GM21447 (cell line): ENCODE measurements at regions not wholly inside any gene's neighbourhood (a gene's known extent, or its start where the extent isn't known, plus 50 kb on each side); places are given as distances from the start of the nearest gene placed in this dataset.
A peak's percentile ranks its signal among the peaks of the same experiment; 100 is the strongest.
"Not testable (repeated sequence)": the region's sequence is repeated elsewhere in the genome, so short reads cannot be mapped to it uniquely, and the experiment has no call there.

ENCODE experiments used
- ATAC-seq: cut with Tn5 transposase; IDR thresholded peaks from one replicate; pipeline ENCODE4 v1.9.1; 2021; ENCODE audit not compliant: unreplicated experiment

DNA sequence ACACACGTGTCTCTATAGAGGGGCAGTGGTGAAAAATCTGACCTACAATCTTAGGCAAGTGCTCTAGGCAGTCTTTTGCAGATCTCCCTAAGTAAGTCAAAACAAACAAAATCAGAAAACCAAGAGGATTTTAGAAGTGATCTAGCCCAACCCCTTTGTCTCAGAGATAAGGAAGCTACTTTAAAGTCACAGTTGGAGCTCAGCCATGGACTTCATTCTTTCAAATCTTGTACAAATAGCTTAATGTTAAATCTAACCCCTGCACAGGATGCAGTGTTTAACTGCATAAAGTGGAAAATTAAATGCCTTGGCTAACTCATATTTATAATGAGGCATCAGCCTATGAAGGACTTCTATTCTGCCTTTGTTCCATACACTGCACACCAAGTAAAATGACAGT lies 135.1 kb upstream of the RFX3 start:
- no peak for ATAC-seq

DNA sequence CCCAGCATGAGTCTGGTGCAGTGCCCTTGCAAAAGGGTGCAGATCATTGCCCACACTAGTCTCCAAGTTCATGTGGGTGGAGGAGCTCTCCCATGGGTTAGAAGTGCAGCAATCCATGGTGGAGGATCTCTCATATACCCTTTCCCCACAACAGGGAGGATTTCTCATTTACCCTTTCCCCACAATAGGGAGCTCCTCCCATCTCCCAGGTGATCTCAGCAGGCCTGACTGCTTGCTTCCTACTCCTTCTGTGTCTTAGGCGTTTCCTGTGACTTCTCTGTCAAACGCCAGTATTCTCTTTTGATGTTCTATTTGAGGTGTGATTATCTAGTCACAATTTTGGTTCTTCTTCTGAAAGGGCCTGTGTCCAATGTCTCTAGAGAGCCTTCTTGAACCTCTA lies 133.8 kb upstream of the RFX3 start:
- no peak for ATAC-seq

DNA sequence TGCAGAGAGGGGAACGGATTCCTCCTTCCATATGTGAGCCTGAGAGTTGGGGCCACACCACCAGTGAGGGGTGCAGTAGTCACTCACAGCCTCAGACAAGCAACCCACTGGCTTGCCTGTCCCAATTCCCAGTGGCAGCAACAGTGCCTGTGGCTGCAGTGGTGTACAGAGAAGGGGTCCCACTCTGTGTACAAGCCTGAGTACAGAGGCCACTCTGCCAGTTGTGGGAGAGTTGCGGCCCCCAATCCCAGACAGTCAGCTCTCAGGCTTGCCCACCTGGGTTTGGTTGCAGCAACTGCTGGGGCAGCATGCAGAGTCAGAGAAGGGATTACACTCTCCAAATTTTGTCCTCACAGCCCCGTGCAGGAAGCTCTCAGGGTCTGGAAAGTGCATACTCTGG lies 133.2 kb upstream of the RFX3 start:
- ATAC-seq, result no peak

DNA sequence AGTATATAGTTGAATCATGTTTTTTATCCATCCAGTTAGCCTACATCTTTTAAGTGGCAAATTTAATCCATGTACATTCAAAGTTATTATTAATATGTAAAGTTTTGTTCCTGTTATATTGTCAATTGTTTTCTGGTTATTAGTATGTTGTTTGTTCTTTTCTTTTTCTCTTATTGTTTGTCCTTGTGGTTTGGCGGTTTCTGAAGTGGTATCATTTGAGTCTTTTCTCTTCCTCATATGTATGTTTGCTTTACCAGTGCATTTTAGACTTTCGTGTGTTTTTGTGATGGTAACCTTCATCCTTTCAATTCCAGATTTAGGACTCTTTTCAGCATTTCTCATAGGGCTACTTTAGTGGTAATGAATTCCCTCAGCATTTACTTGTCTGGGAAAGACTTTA lies 130.4 kb upstream of the RFX3 start:
- ATAC-seq, result no peak

DNA sequence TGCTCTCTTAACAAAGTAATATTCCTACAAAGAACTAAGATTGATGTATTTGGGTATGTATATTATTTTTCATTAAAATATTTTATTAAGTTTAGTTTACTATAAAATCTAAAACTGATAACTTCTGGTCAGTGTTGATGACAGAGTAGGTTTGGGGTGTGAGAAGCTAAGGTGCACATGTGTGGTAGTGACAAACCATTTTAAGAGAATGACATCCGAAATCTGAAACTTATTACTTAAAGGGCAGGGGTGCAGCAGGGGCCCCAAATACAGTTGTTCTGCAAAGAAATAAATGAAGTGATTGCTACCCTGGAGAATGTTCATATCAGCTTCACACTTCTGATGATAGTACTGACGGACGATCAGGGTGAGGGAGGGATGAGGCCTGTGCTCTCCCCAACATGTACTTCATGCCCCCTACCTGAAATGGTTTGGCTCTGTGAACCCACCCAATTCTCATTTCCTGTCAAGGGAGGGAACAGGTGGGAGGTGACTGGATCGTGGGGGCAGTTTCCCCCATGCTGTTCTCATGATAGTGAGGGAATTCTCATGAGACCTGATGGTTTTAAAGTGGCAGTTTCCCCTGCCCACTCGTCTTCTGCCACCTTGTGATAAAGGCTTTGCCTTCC lies 125.3 kb upstream of the RFX3 start:
- ATAC-seq, result no peak

DNA sequence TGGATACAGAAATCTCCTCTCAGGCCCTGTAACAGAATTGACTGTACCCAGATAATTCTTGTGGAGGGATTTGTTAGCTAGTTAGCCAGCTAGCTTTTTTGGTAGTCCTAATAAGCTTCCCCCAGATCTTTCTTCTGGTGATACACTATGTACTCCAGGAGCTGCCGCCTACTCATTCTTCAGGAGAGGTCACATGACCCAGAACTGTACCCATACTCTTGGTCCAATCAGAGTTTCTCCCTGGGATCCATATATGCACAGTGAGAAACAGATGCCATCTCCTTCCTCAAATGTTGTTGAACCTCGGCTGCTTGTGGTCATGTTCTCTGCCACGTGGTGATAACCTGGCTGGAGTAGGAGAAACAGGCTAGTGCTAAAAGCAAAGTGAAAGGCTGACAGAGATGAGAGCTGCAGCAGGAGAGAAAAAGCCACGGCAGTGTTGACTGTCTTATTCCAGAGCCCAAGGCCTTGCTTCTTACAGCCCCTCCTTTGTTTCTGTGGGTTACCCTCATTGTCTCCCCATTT lies 123.0 kb upstream of the RFX3 start:
- ATAC-seq, result no peak

DNA sequence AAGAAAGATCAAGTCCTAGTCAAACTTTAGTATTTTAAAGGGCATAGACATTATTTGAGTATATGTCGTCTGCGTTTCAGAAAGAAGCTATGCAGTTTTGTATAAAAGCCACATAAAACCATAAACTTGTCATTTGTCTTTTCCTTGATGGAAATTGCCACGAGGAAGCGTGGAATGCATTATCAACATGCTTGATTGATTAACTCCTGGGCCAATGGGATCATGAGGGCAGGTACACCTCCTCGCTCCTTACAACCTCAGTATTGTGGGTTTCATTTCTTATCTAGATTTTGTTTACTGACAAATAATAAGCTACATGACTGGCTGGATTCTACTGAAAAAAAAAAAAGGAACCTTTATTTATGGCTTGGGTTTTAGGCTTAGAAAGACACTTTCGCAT lies 122.5 kb upstream of the RFX3 start:
- ATAC-seq, result no peak

DNA sequence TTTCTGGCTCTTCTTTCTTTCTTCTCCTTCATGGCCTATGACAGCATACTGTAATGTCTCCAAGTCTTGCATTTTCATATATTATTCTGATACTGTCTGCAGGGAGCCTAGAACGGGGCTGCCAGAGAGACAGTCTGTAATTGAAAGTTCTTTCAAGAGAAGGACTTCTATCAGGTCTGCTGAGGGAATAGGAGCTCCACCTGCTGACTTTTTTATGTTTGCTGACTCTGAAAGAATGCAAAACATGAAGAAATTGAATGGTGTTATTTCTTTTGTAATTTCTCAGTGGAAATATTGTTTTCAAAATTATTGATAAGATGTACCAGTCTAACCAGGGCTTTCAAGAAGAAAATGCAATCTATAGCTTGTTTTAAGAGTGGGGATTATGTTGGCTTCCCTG lies 121.9 kb upstream of the RFX3 start:
- no peak for ATAC-seq

DNA sequence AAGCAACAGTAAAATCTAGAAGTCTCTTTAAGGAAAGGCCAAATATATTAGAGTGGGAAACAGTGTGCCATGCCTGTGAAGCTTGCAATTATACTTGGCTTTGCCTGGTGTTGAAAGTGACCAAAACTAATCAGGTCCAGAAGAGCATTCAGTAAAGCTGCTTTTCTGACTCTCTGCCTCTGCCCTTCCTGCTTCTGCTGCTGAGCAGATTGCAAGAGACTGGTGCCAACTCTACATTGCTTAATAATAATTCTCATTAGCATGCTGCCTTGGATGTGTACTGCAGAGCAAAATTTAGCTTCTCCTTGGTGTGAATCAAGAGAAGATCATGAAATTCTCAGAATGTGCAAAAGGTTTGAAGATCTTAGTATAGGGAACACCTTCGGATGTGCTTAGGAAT lies 120.4 kb upstream of the RFX3 start:
- ATAC-seq, result no peak

DNA sequence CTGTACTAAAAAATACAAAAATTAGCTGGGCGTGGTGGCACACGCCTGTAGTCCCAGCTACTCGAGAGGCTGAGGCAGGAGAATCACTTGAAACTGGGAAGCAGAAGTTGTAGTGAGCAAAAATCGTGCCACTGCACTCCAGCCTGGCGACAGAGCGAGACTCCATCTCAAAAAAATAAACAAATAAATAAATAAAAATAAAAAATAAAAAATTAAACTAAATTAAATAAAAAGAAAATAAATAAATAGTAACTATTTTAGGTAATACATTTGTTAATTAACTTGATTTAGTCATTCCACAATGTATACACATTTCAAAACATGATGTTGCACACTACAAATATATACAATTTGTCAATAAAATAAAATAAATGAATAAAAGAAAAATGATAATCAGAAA lies 116.3 kb upstream of the RFX3 start:
- not testable (repeated sequence) for ATAC-seq

DNA sequence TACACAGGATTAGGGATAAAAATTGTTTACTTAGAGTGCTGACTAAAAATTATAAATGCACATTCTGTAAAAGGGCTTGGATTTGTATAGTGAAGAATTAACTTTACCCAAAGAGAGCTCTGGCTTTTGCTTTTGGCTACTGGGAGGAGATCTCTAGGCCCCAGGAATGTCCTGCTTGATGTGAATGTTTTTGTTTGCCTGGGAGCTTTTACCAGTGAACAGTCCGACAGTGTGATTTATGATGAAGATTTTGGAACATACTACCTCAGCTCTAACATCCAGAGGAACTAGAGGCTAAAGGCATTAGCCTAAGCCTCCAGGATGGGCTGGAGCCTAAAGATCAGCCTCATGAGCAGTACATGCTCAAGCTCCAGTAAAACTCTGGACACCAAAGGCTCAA lies 103.7 kb upstream of the RFX3 start:
- no peak for ATAC-seq

DNA sequence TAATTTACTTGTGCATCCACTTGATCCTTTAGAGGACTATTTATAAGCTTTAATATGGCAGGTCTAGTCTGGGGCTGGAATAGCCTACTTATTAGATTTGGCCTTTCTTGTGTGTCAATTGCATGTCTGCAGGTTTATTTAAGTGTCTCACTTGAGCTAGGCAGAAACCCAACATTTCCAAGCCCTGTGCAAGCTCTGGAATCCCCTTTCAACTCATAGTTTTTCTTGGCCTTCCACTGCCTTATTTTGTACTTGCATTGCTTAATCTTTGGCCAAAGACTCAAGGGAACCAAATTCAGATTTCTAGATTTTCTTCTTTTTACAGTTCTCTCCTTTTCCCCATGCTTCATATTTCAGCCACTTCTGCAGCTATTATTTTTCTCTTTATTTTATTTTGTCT lies 102.4 kb upstream of the RFX3 start:
- no peak for ATAC-seq

DNA sequence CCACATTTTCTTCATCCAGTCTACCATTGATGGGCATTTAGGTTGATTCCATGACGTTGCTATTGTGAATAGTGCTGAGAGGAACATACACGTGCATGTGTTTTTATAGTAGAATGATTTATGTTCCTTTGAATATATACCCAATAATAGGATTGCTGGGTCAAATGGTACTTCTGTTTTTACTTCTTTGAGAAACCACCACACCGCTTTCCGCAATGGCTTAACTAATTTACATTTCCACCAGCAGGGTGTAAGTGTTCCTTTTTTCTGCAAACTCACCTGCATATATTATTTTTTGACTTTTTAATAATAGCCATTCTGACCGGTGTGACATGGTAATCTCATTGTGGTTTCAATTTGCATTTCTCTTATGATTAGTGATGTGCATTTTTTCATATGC lies 82.2 kb upstream of the RFX3 start:
- peak; percentile 78 for ATAC-seq

DNA sequence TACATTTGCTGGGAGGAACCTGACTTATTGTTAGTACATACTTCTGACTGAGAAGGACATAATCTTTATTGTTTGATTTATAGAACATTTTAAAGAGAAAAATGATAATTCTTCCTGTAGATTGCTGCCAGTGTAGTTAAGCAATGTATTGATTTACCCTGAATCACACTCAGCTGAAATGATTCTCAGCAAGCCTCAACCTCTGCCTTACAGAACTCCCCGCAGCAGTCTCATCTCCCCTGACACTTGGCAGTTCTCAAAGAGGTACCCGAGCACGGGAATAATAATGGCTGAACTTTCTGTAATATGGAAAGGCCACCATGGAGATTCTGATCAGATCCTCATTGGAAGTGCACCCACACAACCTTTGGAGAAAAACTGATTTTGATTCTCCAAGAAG lies 74.9 kb upstream of the RFX3 start:
- ATAC-seq, result no peak

DNA sequence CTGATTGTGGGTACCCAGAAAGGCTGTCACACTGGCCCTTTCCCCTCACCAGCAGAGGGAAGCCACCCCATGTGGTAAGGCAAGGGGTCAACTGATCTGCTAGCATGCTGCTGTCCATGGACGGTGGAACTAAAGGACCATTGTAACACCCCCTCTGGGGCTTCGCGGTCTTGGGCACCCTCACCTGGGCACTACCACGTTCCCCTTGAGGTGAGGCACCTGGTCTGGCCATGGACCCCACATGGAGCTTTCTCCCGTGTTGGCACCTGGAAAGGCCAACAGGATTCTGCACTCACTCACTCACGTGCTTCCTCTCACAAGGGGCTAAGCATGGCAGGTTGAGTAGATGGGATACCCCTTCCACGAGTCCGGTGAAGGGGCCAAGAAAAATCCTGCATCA lies 72.0 kb upstream of the RFX3 start:
- no peak for ATAC-seq

DNA sequence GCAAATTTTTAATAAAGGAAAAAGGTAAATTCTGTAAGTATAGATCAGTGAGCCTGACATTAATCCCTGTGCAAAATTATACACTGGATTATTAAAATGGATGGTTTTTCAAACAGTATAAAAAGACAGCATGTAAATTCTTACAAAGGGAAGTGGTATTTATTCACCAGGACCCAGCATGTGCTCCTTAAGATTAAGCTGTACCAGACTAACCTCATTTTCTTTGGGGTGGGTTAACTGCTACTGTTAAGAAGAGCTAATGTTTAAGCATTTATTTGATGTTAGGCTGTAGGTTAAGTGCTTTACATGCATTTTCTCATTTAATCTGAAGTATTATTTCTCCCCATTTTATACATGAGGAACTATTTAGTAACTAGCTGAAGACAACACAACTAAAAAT lies 60.3 kb upstream of the RFX3 start:
- no peak for ATAC-seq

DNA sequence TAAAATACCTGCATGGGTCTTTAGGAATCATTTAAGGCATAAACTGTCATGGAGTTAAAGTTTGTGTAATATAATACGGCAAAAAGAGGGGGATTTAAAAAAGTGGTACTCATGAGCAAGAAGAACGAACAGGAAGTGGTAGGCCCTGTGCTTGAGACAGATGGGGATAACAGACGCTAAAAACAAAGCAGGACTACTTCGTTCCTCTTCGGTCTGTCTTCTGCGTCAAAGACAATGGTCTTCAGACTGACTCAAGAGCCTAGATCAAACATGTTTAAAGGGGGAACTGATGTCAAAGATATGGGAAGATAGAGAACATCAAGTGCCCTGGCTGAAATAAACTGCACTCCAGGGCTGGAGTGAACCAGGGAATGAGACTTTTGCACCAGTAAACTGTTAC lies 59.8 kb upstream of the RFX3 start:
- ATAC-seq, result no peak

DNA sequence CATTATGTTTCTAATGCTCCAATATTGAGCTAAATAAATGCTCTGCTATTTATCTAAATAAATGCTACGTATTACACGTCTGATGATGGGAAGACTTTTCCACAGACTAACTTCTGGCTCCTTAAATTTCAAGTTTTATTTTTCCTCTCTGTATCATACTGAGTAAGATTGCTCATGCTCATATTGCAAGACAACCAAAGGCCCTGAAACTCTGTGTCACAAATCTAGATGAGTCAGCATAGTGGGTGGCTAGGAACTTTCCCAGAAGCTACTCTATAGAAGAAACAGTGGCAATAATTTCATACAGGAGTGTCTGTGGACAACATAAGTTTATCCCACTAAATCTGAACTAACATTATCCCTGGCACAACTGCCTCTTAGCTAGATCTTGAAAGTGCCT lies 53.0 kb upstream of the RFX3 start:
- ATAC-seq, result no peak

DNA sequence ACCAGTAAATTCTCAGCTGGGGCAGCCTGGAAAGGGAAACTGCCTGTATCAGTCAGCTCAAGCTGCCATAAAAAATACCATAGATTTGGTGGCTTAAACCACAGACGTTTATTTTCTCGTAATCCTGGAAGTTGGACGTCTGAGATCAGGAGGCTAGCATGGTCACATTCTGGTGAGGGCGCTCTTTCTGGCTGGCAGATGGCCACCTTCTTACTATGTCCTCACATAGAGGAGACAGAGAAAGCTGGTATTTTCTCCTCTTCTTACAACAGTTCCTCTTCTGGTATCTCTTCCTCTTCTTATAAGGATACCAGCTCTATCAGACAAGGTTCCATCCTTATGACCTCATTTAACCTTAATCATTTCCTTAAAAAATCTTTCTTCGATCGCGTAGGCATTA lies 50.5 kb upstream of the RFX3 start:
- ATAC-seq, result no peak

DNA sequence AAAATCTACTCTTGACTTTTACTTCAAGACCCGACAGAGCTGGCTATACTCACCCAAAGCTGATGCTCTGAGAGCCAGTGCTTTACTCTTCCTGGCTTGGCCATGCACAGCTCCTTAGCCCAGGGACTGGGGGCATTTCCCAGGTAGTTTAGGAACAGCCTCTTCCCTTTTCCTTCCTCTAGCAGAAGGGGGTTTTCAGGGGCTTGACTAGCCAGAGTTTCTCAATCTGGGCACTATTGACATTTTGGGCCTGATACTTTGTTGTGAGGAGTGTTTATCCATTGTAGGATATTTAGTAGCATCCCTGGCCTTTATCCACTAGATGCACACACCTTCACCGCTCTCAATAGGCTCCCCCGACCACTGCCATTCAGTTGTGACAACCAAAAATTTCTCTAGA lies 50.0 kb upstream of the RFX3 start:
- ATAC-seq, result no peak
